ENCODE measurements at regions not wholly inside any gene's neighbourhood (a gene's known extent, or its start where the extent isn't known, plus 50 kb on each side); places are given as distances from the start of the nearest gene placed in this dataset.
"Not testable (repeated sequence)": the region's sequence is repeated elsewhere in the genome, so short reads cannot be mapped to it uniquely, and the experiment has no call there.

- DNase-seq, result no peak
Observed at GRCh38 chr12:20097626-20098025, 270.7 kb upstream of the PDE3A start.

GRCh38 chr12:20099395-20100183, 268.7 kb upstream of the PDE3A start:
- no peak for DNase-seq

GRCh38 chr12:20101046-20101445, 267.3 kb upstream of the PDE3A start:
- DNase-seq, result no peak

GRCh38 chr12:20105943-20106342, 262.4 kb upstream of the PDE3A start:
- DNase-seq, result no peak

- no peak for DNase-seq
Observed at GRCh38 chr12:20109676-20110075, 258.7 kb upstream of the PDE3A start.

- not testable (repeated sequence) for DNase-seq
Observed at GRCh38 chr12:20115371-20115770, 253.0 kb upstream of the PDE3A start.

GRCh38 chr12:20119596-20120402, 248.5 kb upstream of the PDE3A start:
- no peak for DNase-seq

GRCh38 chr12:20120403-20120725, 248.0 kb upstream of the PDE3A start:
- DNase-seq, result no peak

- DNase-seq, result no peak
Observed at GRCh38 chr12:20122274-20122673, 246.1 kb upstream of the PDE3A start.

- no peak for DNase-seq
Observed at GRCh38 chr12:20123465-20123864, 244.9 kb upstream of the PDE3A start.

- no peak for DNase-seq
Observed at GRCh38 chr12:20125276-20125798, 243.0 kb upstream of the PDE3A start.

GRCh38 chr12:20126601-20127000, 241.7 kb upstream of the PDE3A start:
- DNase-seq, result no peak

- DNase-seq, result no peak
Observed at GRCh38 chr12:20127413-20127812, 240.9 kb upstream of the PDE3A start.

- DNase-seq, result no peak
Observed at GRCh38 chr12:20128928-20129327, 239.4 kb upstream of the PDE3A start.

- DNase-seq, result no peak
Observed at GRCh38 chr12:20132818-20133217, 235.5 kb upstream of the PDE3A start.

GRCh38 chr12:20134652-20135051, 233.7 kb upstream of the PDE3A start:
- no peak for DNase-seq

GRCh38 chr12:20140751-20141150, 227.6 kb upstream of the PDE3A start:
- no peak for DNase-seq

GRCh38 chr12:20142316-20142715, 226.0 kb upstream of the PDE3A start:
- DNase-seq, result no peak

GRCh38 chr12:20142956-20143355, 225.4 kb upstream of the PDE3A start:
- no peak for DNase-seq

GRCh38 chr12:20144341-20144740, 224.0 kb upstream of the PDE3A start:
- no peak for DNase-seq

GRCh38 chr12:20148241-20148640, 220.1 kb upstream of the PDE3A start:
- DNase-seq, result no peak

GRCh38 chr12:20150835-20151422, 217.4 kb upstream of the PDE3A start:
- DNase-seq, result no peak

- no peak for DNase-seq
Observed at GRCh38 chr12:20154052-20154451, 214.3 kb upstream of the PDE3A start.

- no peak for DNase-seq
Observed at GRCh38 chr12:20155374-20155773, 213.0 kb upstream of the PDE3A start.

Data from CD4-positive, alpha-beta T cell treated with Interleukin-17A for 1 hour (primary cell).